CD1c-positive myeloid dendritic cell (primary cell): ENCODE measurements at regions not wholly inside any gene's neighbourhood (a gene's known extent, or its start where the extent isn't known, plus 50 kb on each side); places are given as distances from the start of the nearest gene placed in this dataset.
"Not testable (repeated sequence)": the region's sequence is repeated elsewhere in the genome, so short reads cannot be mapped to it uniquely, and the experiment has no call there.

Experiments
- DNase-seq: peaks from one replicate; pipeline ENCODE4 v3.0.0-alpha.2; 2016; ENCODE audit errors: extremely low spot score

- no peak for DNase-seq
Observed at GRCh38 chr3:112765531-112765930, 81.1 kb downstream of the CD200R1L start.

- no peak for DNase-seq
Observed at GRCh38 chr3:112763258-112763657, 83.4 kb downstream of the CD200R1L start.

DNA sequence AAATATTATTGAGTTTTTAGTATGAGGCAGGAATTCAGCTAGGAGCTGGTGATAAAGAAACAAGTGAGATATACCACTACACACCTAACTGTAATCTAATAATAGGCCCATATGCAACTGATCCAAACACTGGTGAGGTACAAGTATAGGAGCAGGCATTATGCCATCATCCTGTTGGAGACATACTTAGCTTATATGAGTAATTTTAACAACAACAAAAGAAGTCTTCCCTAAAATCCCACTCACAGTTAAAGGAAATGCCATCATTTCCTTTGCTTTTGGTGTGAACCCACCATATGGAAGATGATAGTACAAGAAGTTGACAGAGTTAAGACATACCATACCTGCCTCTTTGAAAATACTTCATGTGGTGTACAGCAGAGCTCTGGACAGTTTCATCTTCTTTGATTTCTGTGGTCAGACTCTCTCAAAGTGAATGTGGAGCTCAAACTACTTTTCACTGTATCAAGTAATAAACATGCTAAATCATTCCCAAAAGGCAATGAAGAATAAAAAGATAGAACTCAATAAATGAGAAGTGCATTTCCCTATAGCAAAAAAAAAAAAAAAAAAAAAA is 85.5 kb downstream of the CD200R1L start:
- DNase-seq = peak; percentile 21

DNA sequence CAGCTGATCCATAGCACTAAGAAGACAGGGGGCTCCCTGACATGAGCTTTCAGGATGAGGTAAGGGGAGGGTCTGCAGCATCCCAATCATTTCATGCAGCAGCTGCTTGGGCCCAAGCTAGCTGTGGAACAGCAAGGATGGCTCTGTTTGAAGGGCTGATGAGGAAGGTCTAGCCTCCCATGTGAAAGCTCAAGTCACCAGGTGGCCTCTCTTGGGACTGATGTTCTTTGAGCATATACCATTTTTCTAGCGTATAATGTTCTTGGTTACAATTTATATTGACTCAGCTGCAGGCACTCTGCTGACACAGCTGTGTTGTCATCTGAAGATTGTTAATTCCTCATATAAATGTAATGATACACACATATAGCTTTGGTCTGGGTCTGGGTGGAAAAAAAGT is 87.0 kb downstream of the CD200R1L start:
- no peak for DNase-seq

- no peak for DNase-seq
Observed at GRCh38 chr3:112759210-112759609, 87.5 kb downstream of the CD200R1L start.

DNA sequence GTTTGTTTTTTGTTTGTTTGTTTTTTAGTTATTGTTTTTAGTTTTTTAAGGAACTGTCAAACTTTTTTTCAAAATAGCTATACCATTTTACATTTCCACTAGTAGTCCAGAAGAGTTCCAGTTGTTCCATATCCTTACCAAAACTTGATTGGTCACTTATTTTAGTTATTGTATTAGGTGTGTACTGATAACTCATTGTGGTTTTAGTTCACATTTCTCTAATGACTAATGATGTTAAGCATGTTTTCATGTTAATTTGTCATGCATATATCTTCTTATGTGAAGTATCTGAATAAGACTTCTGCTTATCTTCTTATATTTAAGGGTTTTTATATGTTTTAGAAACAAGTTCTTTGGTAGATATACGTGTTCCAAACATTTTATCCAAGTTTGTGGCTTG is 89.5 kb downstream of the CD200R1L start:
- DNase-seq = no peak

- peak; percentile 70 for DNase-seq
Observed at GRCh38 chr3:112755845-112756613, 90.6 kb downstream of the CD200R1L start.

DNA sequence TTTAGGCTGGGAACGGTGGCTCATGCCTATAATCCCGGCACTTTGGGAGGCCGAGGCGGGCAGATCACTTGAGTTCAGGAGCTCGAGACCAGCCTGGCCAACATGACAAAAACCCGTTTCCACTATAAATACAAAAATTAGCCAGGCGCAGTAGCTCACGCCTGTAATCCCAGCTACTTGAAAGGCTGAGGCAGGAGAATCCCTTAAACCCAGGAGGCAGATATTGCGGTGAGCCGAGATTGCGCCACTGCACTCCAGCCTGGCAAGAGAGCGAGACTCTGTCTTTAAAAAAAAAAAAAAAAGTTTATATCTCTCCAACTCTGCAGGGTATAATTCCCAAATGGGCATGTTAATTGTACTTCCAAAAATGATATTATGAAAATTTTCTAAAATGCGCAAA is 91.6 kb downstream of the CD200R1L start:
- not testable (repeated sequence) for DNase-seq

GRCh38 chr3:112751564-112752512 is 94.8 kb downstream of the CD200R1L start:
- DNase-seq = no peak

- DNase-seq = peak; percentile 40
Observed at GRCh38 chr3:112751061-112751460, 95.6 kb downstream of the CD200R1L start.

- DNase-seq = no peak
Observed at GRCh38 chr3:112747624-112748023, 99.0 kb downstream of the CD200R1L start.

DNA sequence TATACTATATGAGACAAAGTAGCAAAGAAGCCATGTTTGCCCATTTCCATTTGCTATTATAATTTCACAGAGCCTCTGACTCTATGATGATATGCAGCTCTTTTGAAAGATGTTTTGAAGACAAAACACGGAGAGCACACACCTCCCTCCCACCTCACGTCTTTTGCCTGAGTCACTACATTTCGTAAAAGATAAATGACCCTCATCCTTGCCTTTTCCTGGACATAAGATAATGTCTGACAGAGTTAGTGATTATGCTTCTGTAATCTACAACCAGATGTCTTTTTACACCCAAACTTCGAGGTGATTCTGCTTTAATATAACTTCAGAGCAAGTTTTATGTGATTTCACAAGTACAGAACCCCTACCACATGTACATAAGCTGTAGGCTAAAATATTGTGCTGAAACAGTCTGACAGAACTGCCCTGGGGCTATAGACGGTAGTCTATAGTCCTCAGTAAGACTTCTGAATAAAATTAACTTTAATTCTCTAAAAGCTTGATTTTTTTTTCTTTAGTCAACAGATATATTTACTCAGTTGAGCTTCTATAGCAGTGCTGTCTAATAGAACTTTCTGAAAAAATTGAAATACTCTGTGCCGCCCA is 99.9 kb downstream of the CD200R1L start:
- DNase-seq = no peak

- no peak for DNase-seq
Observed at GRCh38 chr3:112745567-112746248, 101.0 kb downstream of the CD200R1L start.

- DNase-seq = no peak
Observed at GRCh38 chr3:112744825-112745566, 101.7 kb downstream of the CD200R1L start.

DNA sequence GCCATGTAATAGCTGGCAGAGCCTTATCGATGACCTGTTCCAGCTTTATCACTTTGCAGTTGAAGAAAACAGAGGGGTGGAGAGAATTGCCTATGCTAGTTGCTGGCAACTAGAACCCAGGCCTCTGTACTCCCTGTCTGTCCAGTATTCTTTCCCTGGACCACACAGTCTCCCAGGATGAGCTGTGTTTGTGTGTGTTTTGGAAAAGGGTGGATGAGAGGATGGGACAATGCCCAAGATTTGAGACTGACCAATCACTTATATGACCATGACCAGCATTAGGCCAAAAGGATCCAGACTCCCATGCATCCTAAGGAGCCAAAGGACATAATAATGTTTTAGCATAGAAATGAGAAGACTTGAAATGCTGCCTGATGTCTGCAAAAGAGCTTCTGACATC is 102.6 kb downstream of the CD200R1L start:
- no peak for DNase-seq

- no peak for DNase-seq
Observed at GRCh38 chr3:112742934-112743333, 102.0 kb upstream of the CCDC80 start.

GRCh38 chr3:112741983-112742382 is 101.0 kb upstream of the CCDC80 start:
- DNase-seq = no peak

GRCh38 chr3:112740835-112741234 is 99.9 kb upstream of the CCDC80 start:
- DNase-seq = no peak

DNA sequence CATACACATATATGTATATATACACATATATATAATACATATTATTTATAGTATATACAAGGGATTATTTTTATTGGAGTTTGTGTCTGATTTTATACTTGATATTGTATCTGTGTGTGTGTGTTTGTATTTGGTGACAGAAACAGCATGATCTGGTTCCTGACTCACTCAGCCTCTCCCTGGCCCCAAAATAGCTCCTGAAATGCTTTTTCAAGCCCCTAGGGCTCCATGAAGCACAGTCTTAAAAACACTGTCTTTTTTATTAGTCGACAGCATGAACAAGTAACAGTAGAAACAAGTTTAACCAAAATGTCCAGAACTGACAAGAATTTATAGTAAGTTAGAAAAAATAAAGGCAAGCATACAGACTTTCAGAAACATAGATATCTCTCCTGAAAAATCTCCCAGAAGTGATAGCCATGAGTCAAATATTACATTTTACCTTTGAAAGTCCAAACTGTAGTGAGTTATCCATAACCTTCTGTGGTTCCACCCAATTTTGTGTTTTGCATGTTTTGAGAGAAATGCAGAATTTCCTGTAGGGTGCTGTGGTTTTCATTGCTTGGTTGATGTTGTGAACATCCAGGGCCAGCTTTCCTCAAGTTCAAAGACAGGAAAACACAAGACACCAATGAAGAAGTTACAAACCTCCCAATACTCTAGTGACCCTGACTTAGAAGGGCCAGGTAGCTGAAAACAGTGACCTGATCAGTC is 98.5 kb upstream of the CCDC80 start:
- DNase-seq = no peak

DNA sequence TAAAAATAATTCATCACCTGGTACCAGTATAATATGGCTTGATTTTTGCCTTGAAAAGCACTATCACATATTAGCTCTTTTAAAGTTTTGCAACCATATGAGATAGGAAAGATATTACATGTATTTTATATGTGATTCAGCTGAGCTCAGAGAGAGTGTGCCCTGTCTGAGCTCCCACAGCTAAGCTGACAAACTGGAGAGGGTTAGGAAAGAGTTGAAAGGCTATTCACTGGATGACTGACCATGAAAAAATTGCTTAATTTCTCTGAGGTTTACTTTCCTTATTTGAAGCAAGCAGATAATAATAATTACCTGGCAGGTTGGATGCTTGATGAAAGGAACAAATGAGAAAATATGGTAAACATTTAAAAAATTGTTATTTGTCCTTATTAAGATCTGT is 97.4 kb upstream of the CCDC80 start:
- DNase-seq = no peak
